HG02970 (cell line): ENCODE measurements at regions not wholly inside any gene's neighbourhood (a gene's known extent, or its start where the extent isn't known, plus 50 kb on each side); places are given as distances from the start of the nearest gene placed in this dataset.

Source experiments
- ATAC-seq: cut with Tn5 transposase; IDR thresholded peaks from one replicate; pipeline ENCODE4 v1.9.1; 2021; ENCODE audit warnings: mild to moderate bottlenecking, moderate library complexity, moderate number of reproducible peaks; ENCODE audit not compliant: unreplicated experiment, low FRiP score

- ATAC-seq = no peak
Measured at GRCh38 chr3:70421506-70421905, 109.1 kb upstream of the MDFIC2 start.

DNA sequence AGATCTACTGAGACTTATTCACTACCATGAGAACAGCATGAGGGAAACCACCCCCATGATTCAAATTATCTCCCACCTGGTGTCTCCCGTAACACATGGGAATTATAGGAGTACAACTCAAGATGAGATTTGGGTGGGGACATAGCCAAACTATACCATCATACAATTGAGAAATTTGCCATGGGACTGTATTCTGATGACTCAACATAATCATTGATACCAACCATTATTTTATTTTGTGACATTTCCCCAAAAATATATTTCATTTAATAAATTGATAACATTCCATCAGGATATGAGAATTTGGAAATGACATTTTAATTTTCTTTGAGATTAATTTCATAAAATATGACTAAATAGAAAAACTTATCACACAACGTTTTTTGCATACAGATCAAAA is 96.6 kb upstream of the MDFIC2 start:
- no peak for ATAC-seq

DNA sequence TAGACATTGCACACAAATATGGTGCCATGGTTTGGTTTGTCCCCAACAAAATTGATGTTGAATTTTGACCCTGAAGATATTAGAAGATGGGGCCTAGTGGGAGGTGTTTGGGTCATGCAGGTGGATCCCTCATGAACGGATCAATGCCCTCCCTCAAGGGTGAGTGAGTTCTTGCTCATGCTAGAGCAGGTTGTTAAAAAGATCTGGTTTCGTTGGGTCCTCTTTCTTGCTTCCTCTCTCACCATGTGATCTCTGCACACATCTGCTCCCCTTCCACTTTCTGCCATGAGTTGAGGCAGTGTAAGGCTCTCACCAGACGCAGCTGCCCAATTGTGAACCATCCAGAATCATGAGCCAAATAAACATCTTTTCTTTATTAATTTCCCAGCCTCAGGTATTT is 87.8 kb upstream of the MDFIC2 start:
- no peak for ATAC-seq

- ATAC-seq = no peak
Measured at GRCh38 chr3:70393881-70394612, 81.6 kb upstream of the MDFIC2 start.

- ATAC-seq = no peak
Measured at GRCh38 chr3:70392227-70392626, 79.8 kb upstream of the MDFIC2 start.

DNA sequence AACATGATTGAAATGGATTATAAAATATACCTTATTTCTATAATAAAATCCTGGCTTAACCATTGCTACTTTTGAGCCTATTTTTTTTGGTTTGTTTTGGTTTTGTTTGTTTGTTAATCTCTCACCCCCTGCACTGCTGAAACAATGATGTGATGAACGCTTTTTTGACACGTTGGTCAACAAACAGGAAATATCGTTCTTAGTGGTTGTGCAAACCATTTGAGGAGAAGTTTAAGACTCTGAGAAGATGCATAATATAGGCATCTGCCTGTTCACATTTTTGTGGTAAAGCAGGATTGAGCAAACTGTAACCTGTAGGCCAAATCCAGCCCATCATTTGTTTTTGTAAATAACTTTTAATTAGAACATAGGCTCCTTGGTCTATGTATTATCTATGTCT is 75.5 kb upstream of the MDFIC2 start:
- no peak for ATAC-seq

- no peak for ATAC-seq
Measured at GRCh38 chr3:70386846-70387245, 74.4 kb upstream of the MDFIC2 start.

DNA sequence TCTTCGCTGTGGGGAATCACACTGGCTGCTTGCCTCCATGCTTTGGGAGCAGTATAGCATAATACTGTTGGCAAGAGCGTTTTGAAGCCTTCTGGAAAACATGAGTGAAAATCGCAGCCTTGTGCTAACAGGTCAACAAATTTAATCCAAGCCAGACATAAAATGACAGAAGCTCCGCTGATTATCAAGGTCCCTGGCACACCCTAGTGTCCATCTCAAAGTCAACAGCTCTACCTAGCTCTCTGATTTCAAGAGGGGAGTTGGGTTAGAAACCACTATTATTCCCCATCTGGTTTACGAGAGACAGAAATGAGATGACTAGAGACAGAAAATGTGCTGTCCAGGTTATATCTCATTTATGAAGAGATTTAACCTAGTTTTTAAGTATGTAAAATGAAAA is 73.6 kb upstream of the MDFIC2 start:
- ATAC-seq = no peak

GRCh38 chr3:70383360-70383831 is 71.0 kb upstream of the MDFIC2 start:
- ATAC-seq = peak; percentile 97

DNA sequence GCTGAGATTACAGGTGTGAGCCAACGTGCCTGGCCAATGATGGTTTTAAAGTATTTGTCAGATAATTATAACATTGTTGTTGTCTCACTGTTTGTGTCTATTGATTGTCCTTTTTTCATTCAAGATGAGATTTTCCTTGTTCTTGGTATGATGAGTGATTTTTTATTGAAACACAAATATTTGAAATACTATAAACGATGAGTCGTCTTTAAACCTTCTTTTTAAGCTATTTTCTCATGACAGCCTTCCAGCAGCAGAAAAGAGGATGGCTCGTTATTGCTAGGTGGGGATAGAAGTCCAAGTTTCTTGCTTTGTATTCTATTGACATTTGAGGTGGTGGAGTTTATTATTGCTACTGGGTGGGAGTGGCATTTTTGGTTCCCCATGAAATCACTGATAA is 61.7 kb upstream of the MDFIC2 start:
- ATAC-seq = no peak
